Endothelial cell of umbilical vein (primary cell): ENCODE measurements at regions not wholly inside any gene's neighbourhood (a gene's known extent, or its start where the extent isn't known, plus 50 kb on each side); places are given as distances from the start of the nearest gene placed in this dataset.

Experiments
- BruUV-seq: library from RNA; stranded (reverse); fragments of 400-500 nt; replicated peaks from 2 replicates; lab custom pipeline; 2021; lab: Mats Ljungman, UMichigan
- CTCF ChIA-PET: fragments of 300-600, 350-600 bp; sonication (Branson Sonifier 250); formaldehyde crosslinking; loops from one replicate; lab custom pipeline; 2021; ENCODE audit warnings: antibody characterized with exemption, inconsistent platforms; lab: Charles Lee
- POLR2A ChIA-PET: fragments of 300-600, 350-600 bp; sonication (Branson Sonifier 250); formaldehyde crosslinking; loops from one replicate; lab custom pipeline; 2021; ENCODE audit warnings: antibody characterized with exemption, inconsistent platforms; lab: Charles Lee
- DNase-seq: peaks from one replicate; pipeline ENCODE4 v3.0.0-alpha.2; 2011; ENCODE audit warnings: low read depth, low spot score
- FAIRE-seq: peaks from 2 replicates; lab custom pipeline; 2011; peaks lifted over from hg19 to GRCh38; lab: Jason Lieb, UNC
- H2AFZ ChIP-seq: 2 replicates; pipeline ENCODE4 v1.6.0; 2012; ENCODE audit warnings: low read depth, low read length, control low read depth, inconsistent platforms
- H3K27ac ChIP-seq: 2 replicates; pipeline ENCODE4 v1.5.1; 2011; ENCODE audit warnings: low read depth, mild to moderate bottlenecking, control low read depth, low read length, moderate library complexity; ENCODE audit not compliant: insufficient read depth
- H3K27me3 ChIP-seq, 2 experiments: 2 replicates each; pipeline versions ENCODE4 v1.6.0 to v1.6.1; 2011; ENCODE audit warnings: low read length in 2 of 2, mixed read lengths in 1 of 2; ENCODE audit not compliant: control insufficient read depth in 2 of 2, insufficient read depth in 2 of 2
- H3K36me3 ChIP-seq, 2 experiments: 2 replicates in 1 of 2; 3 replicates in 1 of 2; pipeline ENCODE4 v1.5.1; 2011; ENCODE audit warnings: low read length in 2 of 2, mild to moderate bottlenecking in 1 of 2, moderate library complexity in 1 of 2; ENCODE audit not compliant: control insufficient read depth in 2 of 2, insufficient read depth in 2 of 2; ENCODE audit errors: extremely low read depth in 1 of 2
- H3K4me1 ChIP-seq: 3 replicates; pipeline ENCODE4 v1.5.1; 2011; ENCODE audit warnings: mild to moderate bottlenecking, low read length; ENCODE audit not compliant: control insufficient read depth, insufficient read depth; ENCODE audit errors: extremely low read depth
- H3K4me2 ChIP-seq: 2 replicates; pipeline ENCODE4 v1.6.1; 2011; ENCODE audit warnings: low read length, control low read depth, mixed read lengths; ENCODE audit not compliant: insufficient read depth
- H3K4me3 ChIP-seq, 3 experiments: fragments of 200-600 bp in 1 of 3; sonication (generic), shearing (Covaris generic) in 1 of 3; replicated peaks in 1 of 3; 2 replicates each; pipeline ENCODE4 v1.5.1; 2011 to 2016; ENCODE audit warnings: control low read depth in 3 of 3, low read length in 3 of 3, mild to moderate bottlenecking in 2 of 3, inconsistent platforms in 1 of 3, low read depth in 1 of 3, moderate library complexity in 1 of 3; ENCODE audit not compliant: insufficient read depth in 1 of 3
- H3K79me2 ChIP-seq: 2 replicates; pipeline ENCODE4 v1.6.0; 2012; ENCODE audit warnings: low read length, inconsistent platforms; ENCODE audit not compliant: control insufficient read depth, insufficient read depth
- H3K9ac ChIP-seq: replicated peaks from 2 replicates; pipeline ENCODE3; 2011; ENCODE audit warnings: low read length, control low read depth; ENCODE audit not compliant: insufficient read depth; ENCODE audit errors: extremely low read depth
- H3K9me1 ChIP-seq: replicated peaks from 3 replicates; pipeline ENCODE4 v1.6.0; 2011; ENCODE audit warnings: mild to moderate bottlenecking, low read length; ENCODE audit not compliant: control insufficient read depth, insufficient read depth; ENCODE audit errors: extremely low read depth
- H3K9me3 ChIP-seq: replicated peaks from 2 replicates; pipeline ENCODE4 v1.5.1; 2012; ENCODE audit warnings: low read length, inconsistent platforms; ENCODE audit not compliant: control insufficient read depth, insufficient read depth
- H4K20me1 ChIP-seq: replicated peaks from 2 replicates; pipeline ENCODE3; 2011; ENCODE audit warnings: mild to moderate bottlenecking, low read length; ENCODE audit not compliant: control insufficient read depth, insufficient read depth; ENCODE audit errors: extremely low read depth
- CTCF ChIP-seq, 2 donors: IDR thresholded peaks; 1 replicate in 1 of 2; 2 replicates in 1 of 2; pipeline ENCODE4 v1.5.1; 2011; ENCODE audit warnings: low read length in 2 of 2, mild to moderate bottlenecking in 2 of 2, moderate library complexity in 2 of 2, control low read depth in 1 of 2, inconsistent platforms in 1 of 2, low read depth in 1 of 2; ENCODE audit not compliant: insufficient read depth in 1 of 2; ENCODE audit errors: extremely low read depth in 1 of 2
- FOS ChIP-seq: IDR thresholded peaks from 2 replicates; pipeline ENCODE4 v1.6.1; 2011; ENCODE audit warnings: mild to moderate bottlenecking, low read length, moderate library complexity, borderline replicate concordance; ENCODE audit not compliant: insufficient read depth
- JUN ChIP-seq: IDR thresholded peaks from 2 replicates; pipeline ENCODE4 v1.6.1; 2011; ENCODE audit warnings: borderline replicate concordance, low read depth; ENCODE audit not compliant: insufficient read length, insufficient read depth
- MAX ChIP-seq: IDR thresholded peaks from 2 replicates; pipeline ENCODE4 v1.6.1; 2011; ENCODE audit not compliant: insufficient read depth, insufficient read length
- MYC ChIP-seq: IDR thresholded peaks from one replicate; pipeline ENCODE4 v1.6.1; 2011; ENCODE audit warnings: mild to moderate bottlenecking, low read depth, low read length
- POLR2A ChIP-seq: IDR thresholded peaks from 2 replicates; pipeline ENCODE4 v1.6.1; 2012; ENCODE audit warnings: low read depth, mild to moderate bottlenecking, control low read depth, low read length
- POLR2AphosphoS5 ChIP-seq: IDR thresholded peaks from 2 replicates; pipeline ENCODE4 v1.6.1; 2012; ENCODE audit warnings: low read depth, mild to moderate bottlenecking, control low read depth, low read length, moderate library complexity; ENCODE audit not compliant: insufficient read depth
- dilution Hi-C: fragments of 300-500 bp; cut with MboI; formaldehyde crosslinking; loops from one replicate; pipeline ENCODE4 v1.15.0; 2019; ENCODE audit warnings: low sequenced_read_pairs; ENCODE audit not compliant: extremely low pct_ligation_motif_present
- intact Hi-C: fragments of 100-400 bp; cut with micrococcal nuclease; formaldehyde crosslinking; loops from one replicate; pipeline ENCODE4 v1.10.0; 2022

DNA sequence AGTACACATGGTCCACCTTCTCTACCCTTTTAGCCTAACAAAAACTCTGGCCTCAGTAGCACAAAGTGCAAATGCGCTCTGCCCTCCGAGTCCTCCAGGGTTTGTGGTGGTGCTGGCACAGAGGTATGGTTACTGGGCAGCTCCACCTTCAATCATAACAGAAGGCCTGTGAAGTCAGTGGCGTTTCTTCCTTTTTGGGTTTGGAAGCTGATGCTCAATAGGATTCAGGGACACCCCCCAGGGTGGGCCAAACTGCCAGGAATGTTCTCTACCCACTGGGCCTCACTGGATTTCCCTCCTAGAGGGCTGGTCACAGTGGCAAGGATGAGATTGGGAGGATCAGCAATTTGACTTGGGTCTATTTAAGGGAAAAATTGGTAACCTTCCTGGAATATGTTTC, 286.1 kb upstream of the FOXQ1 start:
- no TSS peak for BruUV-seq
- ChIA-PET POLR2A (no interaction called here), CTCF (no interaction called here)
- intact Hi-C loops (no loop called here), dilution Hi-C loops (no loop called here)
- Histone ChIP-seq H2AFZ (no peak overlapping the region), H3K9me3 (no peaks in the 10 kb centered on the region), H3K9me1 (no peaks in the 10 kb centered on the region), H3K4me2 (no peak overlapping the region), H4K20me1 (no peaks in the 10 kb centered on the region), H3K27me3 (no peaks in the 10 kb centered on the region), H3K4me3 (no peak overlapping the region), H3K4me1 (no peaks in the 10 kb centered on the region), H3K27ac (no peak overlapping the region), H3K79me2 (no peaks in the 10 kb centered on the region), H3K9ac (no peak overlapping the region), H3K36me3 (no peaks in the 10 kb centered on the region)
- FAIRE-seq, result no peak
- DNase-seq, result no peak
- TF ChIP-seq POLR2AphosphoS5, result no peak

- H3K4me1 ChIP-seq, result no peaks in the 10 kb centered on the region
- no peak for TF ChIP-seq FOS
- no peak for TF ChIP-seq MYC
- no peak for TF ChIP-seq MAX
- TF ChIP-seq JUN, result no peak
- no peak for TF ChIP-seq POLR2A
- TF ChIP-seq POLR2AphosphoS5, result no peak
- TF ChIP-seq CTCF (IDR thresholded peaks at IDR 0.05; ENCODE audit: extremely low read depth in 1 of 2, insufficient read depth in 1 of 2, low read depth in 1 of 2, low read length in 2 of 2), result no peak
- FAIRE-seq (no peak), DNase-seq (no peak)
- no peaks in the 10 kb centered on the region for H3K36me3 ChIP-seq
- intact Hi-C loops (no loop called here), dilution Hi-C loops (no loop called here)
- no peaks in the 10 kb centered on the region for H4K20me1 ChIP-seq
- no peak overlapping the region for H2AFZ ChIP-seq
- H3K4me2 ChIP-seq, result no peak overlapping the region
- no peaks in the 10 kb centered on the region for H3K9me1 ChIP-seq
- ChIA-PET CTCF (no interaction called here), POLR2A (no interaction called here)
- no peaks in the 10 kb centered on the region for H3K79me2 ChIP-seq
- H3K9ac ChIP-seq, result no peak overlapping the region
- no peak overlapping the region for H3K27ac ChIP-seq
- H3K9me3 ChIP-seq, result no peaks in the 10 kb centered on the region
- no peaks in the 10 kb centered on the region for H3K27me3 ChIP-seq
- BruUV-seq, result no TSS peak
- H3K4me3 ChIP-seq, result no peak overlapping the region
These were observed 287.3 kb upstream of the FOXQ1 start for GRCh38 chr6:1024587-1024986.
